IPS DF 6.9 (cell line): ENCODE measurements at regions not wholly inside any gene's neighbourhood (a gene's known extent, or its start where the extent isn't known, plus 50 kb on each side); places are given as distances from the start of the nearest gene placed in this dataset.
"Not testable (repeated sequence)": the region's sequence is repeated elsewhere in the genome, so short reads cannot be mapped to it uniquely, and the experiment has no call there.

Experiments used
- DNase-seq: peaks from one replicate; pipeline ENCODE4 v3.0.0-alpha.2; 2013; ENCODE audit warnings: low read depth, low spot score
- H3K27ac ChIP-seq: one replicate; pipeline ENCODE4 v1.5.1; 2013; ENCODE audit warnings: low read length, control low read depth
- H3K27me3 ChIP-seq: 2 replicates; pipeline ENCODE4 v1.6.1; 2013; ENCODE audit warnings: mild to moderate bottlenecking, low read length; ENCODE audit not compliant: control insufficient read depth, insufficient read depth
- H3K36me3 ChIP-seq: 2 replicates; pipeline ENCODE4 v1.6.1; 2013; ENCODE audit warnings: low read length; ENCODE audit not compliant: control insufficient read depth, insufficient read depth
- H3K4me1 ChIP-seq: 2 replicates; pipeline ENCODE4 v1.6.1; 2013; ENCODE audit warnings: low read length; ENCODE audit not compliant: control insufficient read depth, insufficient read depth
- H3K4me3 ChIP-seq: 2 replicates; pipeline ENCODE4 v1.5.1; 2013; ENCODE audit warnings: mild to moderate bottlenecking, low read length
- H3K9me3 ChIP-seq: 2 replicates; pipeline ENCODE4 v1.6.1; 2013; ENCODE audit warnings: low read length, inconsistent platforms; ENCODE audit not compliant: control insufficient read depth, insufficient read depth
- WGBS: extraction: QIAGEN DNeasy Blood & Tissue Kit; methylation state at CpG from one replicate; pipeline ENCODE4 v1.1.7; 2013; ENCODE audit warnings: mixed read lengths, missing lambda C conversion rate; ENCODE audit not compliant: insufficient read length, insufficient coverage; 5-methylcytosine and 5-hydroxymethylcytosine counted together

DNA sequence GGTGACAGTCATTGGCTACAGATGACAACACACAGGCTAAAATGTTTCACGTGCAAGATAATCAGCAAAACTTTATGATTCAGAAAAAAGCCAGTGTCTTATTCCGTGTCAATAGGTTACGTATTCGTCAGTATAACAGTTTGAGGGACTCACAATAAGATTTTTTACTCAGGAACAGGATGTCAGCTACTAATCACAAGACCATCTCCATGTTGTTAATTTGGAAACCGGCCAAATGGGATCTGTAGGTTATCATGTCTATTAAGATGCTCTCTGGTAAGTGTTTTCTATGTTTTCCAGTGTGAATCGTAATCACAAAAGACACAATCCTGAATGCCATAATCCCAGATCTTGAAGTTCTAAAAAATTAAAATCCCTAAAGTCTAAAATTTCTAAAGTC lies 197.3 kb downstream of the ETV1 start:
- Histone ChIP-seq H3K36me3 (no peaks in the 10 kb centered on the region), H3K4me3 (no peak overlapping the region), H3K27ac (no peak overlapping the region), H3K4me1 (no peaks in the 10 kb centered on the region), H3K9me3 (no peaks in the 10 kb centered on the region), H3K27me3 (no peaks in the 10 kb centered on the region)
- DNase-seq = no peak
- WGBS = no CpG with 5 or more reads among the region's 6 CpGs

DNA sequence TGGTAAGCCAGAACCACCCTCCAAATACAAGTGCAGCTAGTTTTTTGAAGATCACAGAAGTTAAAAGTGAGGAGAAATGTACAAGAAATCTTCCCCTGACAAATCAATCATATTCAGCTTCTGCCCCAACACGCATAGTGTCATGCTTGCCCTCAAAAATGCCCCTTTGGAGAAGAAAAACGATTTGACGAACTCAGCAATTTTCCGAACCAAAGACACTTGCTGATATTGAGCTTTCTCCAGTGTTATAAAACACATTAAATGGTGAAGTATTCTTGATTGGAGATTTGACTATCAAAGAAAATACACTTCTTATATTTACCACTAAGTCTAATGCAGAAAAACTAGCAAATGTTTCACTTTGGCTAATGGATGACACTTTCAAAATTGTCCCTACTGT lies 195.5 kb downstream of the ETV1 start:
- no peak for DNase-seq
- Histone ChIP-seq H3K4me1 (no peaks in the 10 kb centered on the region), H3K36me3 (no peaks in the 10 kb centered on the region), H3K27ac (no peak overlapping the region), H3K9me3 (no peaks in the 10 kb centered on the region), H3K27me3 (no peaks in the 10 kb centered on the region), H3K4me3 (no peak overlapping the region)
- no CpG with 5 or more reads among the region's 4 CpGs for WGBS

DNA sequence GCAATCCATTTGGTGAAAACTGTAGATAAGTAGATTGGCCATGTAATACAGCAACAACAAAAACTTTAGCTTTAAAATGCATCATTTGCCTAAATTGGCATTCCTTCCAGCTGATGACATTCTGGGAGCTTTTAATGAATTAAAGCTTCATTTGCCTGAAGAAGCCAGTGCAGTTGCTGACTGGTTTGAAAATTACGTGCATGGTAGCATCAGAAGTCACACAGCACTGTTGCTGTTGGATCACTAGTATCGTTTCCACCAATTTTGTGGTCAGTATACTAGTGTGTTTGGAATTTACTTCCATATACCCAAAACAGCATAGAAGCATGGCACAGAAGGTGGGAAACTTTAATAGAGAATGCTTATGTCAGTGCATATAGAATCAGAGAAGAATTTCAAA lies 194.9 kb downstream of the ETV1 start:
- DNase-seq = no peak
- H3K9me3 ChIP-seq = no peaks in the 10 kb centered on the region
- no peaks in the 10 kb centered on the region for H3K36me3 ChIP-seq
- H3K27ac ChIP-seq = no peak overlapping the region
- H3K4me1 ChIP-seq = no peaks in the 10 kb centered on the region
- H3K27me3 ChIP-seq = no peaks in the 10 kb centered on the region
- no CpG with 5 or more reads among the region's 2 CpGs for WGBS
- H3K4me3 ChIP-seq = no peak overlapping the region

DNA sequence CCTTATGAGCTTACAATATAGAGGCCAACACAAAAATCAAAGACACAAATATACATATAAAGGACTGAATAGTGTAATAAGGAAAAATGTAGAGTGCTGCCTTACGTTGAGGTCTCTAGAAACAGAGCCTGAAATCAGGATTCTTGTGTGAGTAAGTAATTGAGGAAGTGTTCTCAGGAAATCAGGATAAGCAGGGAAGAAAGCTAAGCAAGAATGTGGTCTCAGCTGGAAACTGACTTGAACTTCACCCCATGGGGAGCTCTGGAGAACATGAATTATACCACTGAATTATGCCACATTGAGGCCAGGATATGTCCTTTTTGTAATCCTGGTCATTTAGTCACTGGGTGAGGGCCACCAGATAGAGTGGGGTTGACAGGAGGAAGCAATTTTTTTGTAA lies 191.9 kb downstream of the ETV1 start:
- H3K9me3 ChIP-seq = no peaks in the 10 kb centered on the region
- H3K27me3 ChIP-seq = no peaks in the 10 kb centered on the region
- no peak for DNase-seq
- H3K27ac ChIP-seq = no peak overlapping the region
- no peaks in the 10 kb centered on the region for H3K36me3 ChIP-seq
- WGBS = no CpG with 5 or more reads among the region's 1 CpG
- no peak overlapping the region for H3K4me3 ChIP-seq
- H3K4me1 ChIP-seq = no peaks in the 10 kb centered on the region

DNA sequence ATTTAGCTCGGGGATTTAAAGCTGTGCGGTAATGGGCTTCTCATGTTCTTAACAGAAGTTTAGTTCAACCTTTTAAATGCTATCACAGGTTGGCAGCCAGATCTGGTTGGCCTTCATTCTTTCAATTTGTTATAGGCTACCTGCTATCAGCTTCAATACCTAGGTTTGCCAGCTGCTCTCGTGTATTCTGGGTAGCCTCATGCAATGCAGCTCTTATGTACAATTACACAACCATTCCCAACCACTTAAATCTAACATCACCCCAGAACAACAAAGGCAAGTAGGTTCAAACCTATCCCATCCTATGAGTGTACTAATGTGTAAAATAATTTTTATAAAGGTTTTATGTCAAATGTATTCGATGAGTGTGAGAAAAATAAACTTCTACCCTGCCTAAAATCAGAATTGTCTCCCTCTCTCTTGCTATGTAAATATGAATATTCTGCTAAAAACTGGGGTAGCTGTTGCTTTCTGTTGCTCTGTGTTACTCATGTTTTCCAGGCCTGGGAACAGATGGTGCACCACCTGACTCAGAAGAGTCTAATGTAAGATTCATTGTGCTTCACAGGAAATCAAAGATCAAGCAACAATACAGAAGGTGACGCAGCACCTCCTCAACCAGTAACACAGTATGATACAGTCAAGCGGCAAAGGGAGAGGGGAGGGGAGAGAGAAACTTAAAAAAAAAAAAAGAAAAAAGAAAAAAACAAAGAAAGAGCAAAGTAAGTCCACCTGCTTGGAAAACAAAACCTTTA lies 188.6 kb downstream of the ETV1 start:
- H3K4me1 ChIP-seq = peaks cover 3% of the 10 kb centered on the region; the same call in 1 of the 2 replicates
- H3K27ac ChIP-seq = no peak overlapping the region
- H3K27me3 ChIP-seq = no peaks in the 10 kb centered on the region
- no peak overlapping the region for H3K4me3 ChIP-seq
- WGBS = no CpG with 5 or more reads among the region's 6 CpGs
- no peak for DNase-seq
- no peaks in the 10 kb centered on the region for H3K36me3 ChIP-seq
- H3K9me3 ChIP-seq = no peaks in the 10 kb centered on the region

DNA sequence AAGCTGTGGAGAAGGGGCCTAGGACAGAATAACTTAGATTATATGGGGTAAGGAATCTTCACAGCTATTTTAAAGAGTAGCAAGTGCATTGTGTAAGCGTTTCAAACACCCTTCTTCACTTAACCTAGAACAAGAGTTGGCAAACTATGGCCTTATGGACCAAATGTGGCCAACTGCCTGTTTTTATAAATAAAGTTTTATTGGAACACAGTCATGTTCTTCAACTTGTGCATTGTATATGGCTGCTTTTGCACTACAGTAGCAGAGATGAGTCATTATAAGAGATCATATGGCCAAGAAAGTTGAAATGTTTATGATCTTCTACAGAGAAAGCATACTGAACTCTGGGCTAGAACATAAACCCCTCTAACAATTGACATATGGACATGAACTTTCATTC lies 187.8 kb downstream of the ETV1 start:
- Histone ChIP-seq H3K4me1 (peaks cover 3% of the 10 kb centered on the region; the same call in 1 of the 2 replicates), H3K4me3 (no peak overlapping the region), H3K9me3 (no peaks in the 10 kb centered on the region), H3K27me3 (no peaks in the 10 kb centered on the region), H3K27ac (no peak overlapping the region), H3K36me3 (no peaks in the 10 kb centered on the region)
- no peak for DNase-seq
- no CpG with 5 or more reads among the region's 1 CpG for WGBS

DNA sequence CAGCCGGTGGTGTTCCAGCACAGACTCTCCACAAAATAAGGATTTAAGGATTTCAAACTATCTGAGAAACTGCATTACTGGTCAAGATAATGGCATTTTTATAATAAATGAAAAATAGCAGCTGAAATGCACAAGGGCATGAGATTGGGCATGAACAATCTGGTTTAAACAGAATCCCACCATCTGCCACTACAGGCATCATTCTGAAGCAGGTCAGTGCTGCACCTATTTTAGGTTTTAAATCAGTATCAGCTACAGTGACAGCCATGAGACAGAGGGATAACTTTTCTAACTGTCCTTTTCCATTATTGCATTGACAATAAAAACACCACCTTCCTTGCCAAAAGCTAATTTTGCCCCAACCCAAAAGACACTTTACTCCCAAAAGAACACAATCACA lies 186.8 kb downstream of the ETV1 start:
- H3K9me3 ChIP-seq = no peaks in the 10 kb centered on the region
- WGBS = no CpG with 5 or more reads among the region's 1 CpG
- H3K27me3 ChIP-seq = no peaks in the 10 kb centered on the region
- no peak overlapping the region for H3K4me3 ChIP-seq
- no peak for DNase-seq
- H3K36me3 ChIP-seq = no peaks in the 10 kb centered on the region
- no peak overlapping the region for H3K27ac ChIP-seq
- H3K4me1 ChIP-seq = peaks cover 3% of the 10 kb centered on the region; the same call in 1 of the 2 replicates

DNA sequence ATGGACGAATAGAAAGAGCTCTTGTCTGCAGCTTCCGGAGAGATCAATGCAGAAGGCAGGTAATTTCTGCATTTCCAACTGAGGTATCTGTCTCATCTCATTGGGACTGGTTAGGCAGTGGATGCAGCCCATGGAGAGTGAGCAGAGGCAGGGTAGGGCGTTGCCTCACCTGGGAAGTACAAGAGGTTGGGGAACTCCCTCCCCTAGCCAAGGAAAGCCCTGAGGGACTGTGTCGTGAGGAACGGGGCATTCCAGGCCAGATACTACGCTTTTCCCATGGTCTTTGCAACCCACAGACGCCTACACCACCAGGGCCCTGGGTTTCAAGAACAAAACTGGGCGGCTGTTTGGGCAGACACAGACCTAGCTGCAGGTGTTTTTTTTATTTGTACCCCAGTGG lies 186.3 kb downstream of the ETV1 start:
- Histone ChIP-seq H3K27me3 (no peaks in the 10 kb centered on the region), H3K27ac (no peak overlapping the region), H3K4me1 (peaks cover 3% of the 10 kb centered on the region; the same call in 1 of the 2 replicates), H3K4me3 (no peak overlapping the region), H3K36me3 (no peaks in the 10 kb centered on the region), H3K9me3 (no peaks in the 10 kb centered on the region)
- no CpG with 5 or more reads among the region's 8 CpGs for WGBS
- DNase-seq = no peak

DNA sequence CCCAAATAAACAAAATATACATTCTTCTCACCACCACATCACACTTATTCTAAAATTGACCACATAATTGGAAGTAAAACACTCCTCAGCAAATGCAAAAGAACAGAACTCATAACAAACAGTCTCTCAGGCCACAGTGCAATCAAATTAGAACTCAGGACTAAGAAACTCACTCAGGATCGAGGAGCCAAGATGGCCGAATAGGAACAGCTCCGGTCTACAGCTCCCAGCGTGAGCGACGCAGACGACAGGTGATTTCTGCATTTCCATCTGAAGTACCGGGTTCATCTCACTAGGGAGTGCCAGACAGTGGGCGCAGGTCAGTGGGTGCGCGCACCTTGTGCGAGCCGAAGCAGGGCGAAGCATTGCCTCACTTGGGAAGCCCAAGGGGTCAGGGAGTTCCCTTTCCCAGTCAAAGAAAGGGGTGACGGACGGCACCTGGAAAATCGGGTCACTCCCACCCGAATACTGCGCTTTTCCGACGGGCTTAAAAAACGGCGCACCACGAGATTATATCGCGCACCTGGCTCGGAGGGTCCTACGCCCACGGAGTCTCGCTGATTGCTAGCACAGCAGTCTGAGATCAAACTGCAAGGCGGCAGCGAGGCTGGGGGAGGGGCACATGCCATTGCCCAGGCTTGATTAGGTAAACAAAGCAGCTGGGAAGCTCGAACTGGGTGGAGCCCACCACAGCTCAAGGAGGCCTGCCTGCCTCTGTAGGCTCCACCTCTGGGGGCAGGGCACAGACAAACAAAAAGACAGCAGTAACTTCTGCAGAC lies 183.2 kb downstream of the ETV1 start:
- H3K4me3 ChIP-seq = peak overlapping the region; percentile 53; the same call in 1 of the 2 replicates
- not testable (repeated sequence) for H3K27ac ChIP-seq

DNA sequence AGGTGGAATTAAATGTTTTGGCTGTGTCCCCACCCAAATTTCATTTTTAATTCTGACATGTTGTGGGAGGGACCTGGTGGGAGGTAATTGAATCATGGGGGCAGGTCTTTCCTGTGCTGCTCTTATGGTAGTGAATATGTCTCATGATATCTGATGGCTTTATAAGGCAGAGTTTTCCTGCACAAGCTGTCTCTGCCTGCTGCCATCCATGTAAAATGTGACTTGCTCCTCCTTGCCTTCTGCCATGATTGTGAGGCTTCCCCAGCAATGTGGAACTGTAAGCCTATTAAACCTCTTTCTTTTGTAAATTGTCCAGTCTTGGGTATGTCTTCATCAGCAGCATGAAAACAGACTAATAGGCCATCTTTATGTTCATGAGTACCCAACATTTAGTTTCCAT lies 172.2 kb downstream of the ETV1 start:
- not testable (repeated sequence) for H3K36me3 ChIP-seq, H3K9me3 ChIP-seq, DNase-seq, H3K4me3 ChIP-seq, H3K27me3 ChIP-seq, H3K27ac ChIP-seq, H3K4me1 ChIP-seq

More for the DNA sequence above, 183.2 kb downstream of the ETV1 start:
- not testable (repeated sequence) for DNase-seq, H3K27me3 ChIP-seq, H3K36me3 ChIP-seq, H3K4me1 ChIP-seq, H3K9me3 ChIP-seq
- no CpG with 5 or more reads among the region's 33 CpGs for WGBS
